ENCODE measurements at regions not wholly inside any gene's neighbourhood (a gene's known extent, or its start where the extent isn't known, plus 50 kb on each side); places are given as distances from the start of the nearest gene placed in this dataset.

DNA sequence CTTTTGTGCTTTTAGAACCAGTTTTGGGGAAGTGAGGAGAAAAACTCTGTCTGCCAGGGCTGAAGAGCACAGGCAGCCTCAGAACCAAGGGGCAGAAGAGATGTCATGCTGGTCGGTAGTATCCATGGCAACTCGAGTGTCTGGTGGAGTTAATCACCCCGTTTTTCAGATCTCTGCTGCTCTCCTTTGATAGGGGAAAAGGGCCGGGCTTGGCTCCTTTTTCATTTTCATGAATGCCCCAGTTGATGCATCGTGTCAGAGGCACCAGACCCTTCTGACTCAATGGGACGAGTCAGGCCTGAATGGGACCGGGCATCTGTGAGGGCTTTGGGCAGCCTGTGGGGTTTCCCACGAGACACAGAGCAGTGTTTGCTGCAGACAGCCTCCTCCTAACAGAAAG is 304.6 kb downstream of the ABCC12 start:
- TF ChIP-seq, protein P1, sequence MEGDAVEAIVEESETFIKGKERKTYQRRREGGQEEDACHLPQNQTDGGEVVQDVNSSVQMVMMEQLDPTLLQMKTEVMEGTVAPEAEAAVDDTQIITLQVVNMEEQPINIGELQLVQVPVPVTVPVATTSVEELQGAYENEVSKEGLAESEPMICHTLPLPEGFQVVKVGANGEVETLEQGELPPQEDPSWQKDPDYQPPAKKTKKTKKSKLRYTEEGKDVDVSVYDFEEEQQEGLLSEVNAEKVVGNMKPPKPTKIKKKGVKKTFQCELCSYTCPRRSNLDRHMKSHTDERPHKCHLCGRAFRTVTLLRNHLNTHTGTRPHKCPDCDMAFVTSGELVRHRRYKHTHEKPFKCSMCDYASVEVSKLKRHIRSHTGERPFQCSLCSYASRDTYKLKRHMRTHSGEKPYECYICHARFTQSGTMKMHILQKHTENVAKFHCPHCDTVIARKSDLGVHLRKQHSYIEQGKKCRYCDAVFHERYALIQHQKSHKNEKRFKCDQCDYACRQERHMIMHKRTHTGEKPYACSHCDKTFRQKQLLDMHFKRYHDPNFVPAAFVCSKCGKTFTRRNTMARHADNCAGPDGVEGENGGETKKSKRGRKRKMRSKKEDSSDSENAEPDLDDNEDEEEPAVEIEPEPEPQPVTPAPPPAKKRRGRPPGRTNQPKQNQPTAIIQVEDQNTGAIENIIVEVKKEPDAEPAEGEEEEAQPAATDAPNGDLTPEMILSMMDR (IDR thresholded peaks at IDR 0.05) = no peak
- TF ChIP-seq, protein P2, sequence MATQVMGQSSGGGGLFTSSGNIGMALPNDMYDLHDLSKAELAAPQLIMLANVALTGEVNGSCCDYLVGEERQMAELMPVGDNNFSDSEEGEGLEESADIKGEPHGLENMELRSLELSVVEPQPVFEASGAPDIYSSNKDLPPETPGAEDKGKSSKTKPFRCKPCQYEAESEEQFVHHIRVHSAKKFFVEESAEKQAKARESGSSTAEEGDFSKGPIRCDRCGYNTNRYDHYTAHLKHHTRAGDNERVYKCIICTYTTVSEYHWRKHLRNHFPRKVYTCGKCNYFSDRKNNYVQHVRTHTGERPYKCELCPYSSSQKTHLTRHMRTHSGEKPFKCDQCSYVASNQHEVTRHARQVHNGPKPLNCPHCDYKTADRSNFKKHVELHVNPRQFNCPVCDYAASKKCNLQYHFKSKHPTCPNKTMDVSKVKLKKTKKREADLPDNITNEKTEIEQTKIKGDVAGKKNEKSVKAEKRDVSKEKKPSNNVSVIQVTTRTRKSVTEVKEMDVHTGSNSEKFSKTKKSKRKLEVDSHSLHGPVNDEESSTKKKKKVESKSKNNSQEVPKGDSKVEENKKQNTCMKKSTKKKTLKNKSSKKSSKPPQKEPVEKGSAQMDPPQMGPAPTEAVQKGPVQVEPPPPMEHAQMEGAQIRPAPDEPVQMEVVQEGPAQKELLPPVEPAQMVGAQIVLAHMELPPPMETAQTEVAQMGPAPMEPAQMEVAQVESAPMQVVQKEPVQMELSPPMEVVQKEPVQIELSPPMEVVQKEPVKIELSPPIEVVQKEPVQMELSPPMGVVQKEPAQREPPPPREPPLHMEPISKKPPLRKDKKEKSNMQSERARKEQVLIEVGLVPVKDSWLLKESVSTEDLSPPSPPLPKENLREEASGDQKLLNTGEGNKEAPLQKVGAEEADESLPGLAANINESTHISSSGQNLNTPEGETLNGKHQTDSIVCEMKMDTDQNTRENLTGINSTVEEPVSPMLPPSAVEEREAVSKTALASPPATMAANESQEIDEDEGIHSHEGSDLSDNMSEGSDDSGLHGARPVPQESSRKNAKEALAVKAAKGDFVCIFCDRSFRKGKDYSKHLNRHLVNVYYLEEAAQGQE (IDR thresholded peaks at IDR 0.05; ENCODE audit: insufficient read depth in 1 of 2, low read depth in 2 of 2, low read length in 1 of 2) = no peak
- no peak for TF ChIP-seq SIN3A (IDR thresholded peaks at IDR 0.05; ENCODE audit: borderline replicate concordance, insufficient read depth, low read depth, low read length)
- TF ChIP-seq POLR2AphosphoS5 (IDR thresholded peaks at IDR 0.05; ENCODE audit: low read depth, low read length) = no peak
- TF ChIP-seq TCF7L2 (IDR thresholded peaks at IDR 0.05; ENCODE audit: low read depth, low read length) = no peak
